Renal cortex interstitium (tissue), 11 donors: ENCODE measurements at regions not wholly inside any gene's neighbourhood (a gene's known extent, or its start where the extent isn't known, plus 50 kb on each side); places are given as distances from the start of the nearest gene placed in this dataset.

ENCODE experiments used
- DNase-seq, 11 donors: peaks; one replicate each; pipeline ENCODE4 v3.0.0-alpha.2; 2013; ENCODE audit warnings: low read depth in 9 of 11, low spot score in 4 of 11; ENCODE audit errors: extremely low read depth in 1 of 11

- no peak for DNase-seq
Observed at GRCh38 chr1:10848109-10848684, 51.8 kb upstream of the CASZ1 start.

- DNase-seq = no peak
Observed at GRCh38 chr1:10850026-10850425, 53.6 kb upstream of the CASZ1 start.

DNA sequence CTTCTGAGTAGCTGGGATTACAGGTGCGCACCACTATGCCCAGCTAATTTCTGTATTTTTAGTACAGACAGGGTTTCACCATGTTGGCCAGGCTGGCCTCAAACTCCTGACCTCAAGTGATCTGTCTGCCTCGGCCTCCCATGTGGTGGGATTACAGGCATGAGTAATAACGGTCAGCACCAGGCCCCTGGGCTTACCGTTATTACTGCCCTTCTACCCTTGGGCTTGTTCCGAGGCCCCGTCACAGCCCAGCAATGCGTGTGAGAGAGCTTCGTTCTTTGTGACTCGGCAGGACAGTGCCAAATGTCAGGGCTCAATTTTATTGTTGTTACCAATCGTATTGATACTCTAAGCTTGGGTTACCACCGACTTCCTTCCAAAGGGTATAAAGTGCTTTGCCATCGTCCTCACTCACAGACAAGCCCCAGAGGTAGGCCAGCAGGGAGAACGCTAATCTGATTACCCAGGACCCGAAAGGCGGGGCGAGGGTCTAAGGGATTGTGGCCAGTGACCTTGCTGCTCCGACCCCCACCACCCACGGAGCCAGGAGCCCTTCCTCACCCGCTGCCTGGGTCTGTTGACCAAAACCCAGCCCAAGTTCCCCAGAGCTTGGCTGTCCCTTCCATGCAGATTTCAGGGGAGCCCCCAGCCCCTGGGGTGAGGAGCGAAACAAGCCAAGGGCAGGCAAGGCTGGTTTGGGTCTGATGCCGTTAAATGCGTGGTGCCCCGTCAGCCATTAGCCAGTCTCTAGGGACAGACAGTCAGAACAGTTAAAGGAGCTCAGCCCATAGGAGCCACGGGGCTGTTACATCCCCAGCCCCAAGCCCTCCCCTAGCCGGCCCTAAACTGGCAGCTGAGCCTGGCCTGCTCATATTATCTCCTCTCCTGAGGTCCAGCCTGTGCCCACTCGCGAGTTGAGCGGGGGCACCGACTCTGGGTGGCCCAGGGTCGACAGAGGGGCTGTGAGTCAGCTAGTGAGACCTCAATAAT lies 54.9 kb upstream of the CASZ1 start:
- no peak for DNase-seq

GRCh38 chr1:10852018-10852417 lies 55.6 kb upstream of the CASZ1 start:
- DNase-seq = no peak

- DNase-seq = no peak
Observed at GRCh38 chr1:10852486-10852885, 56.0 kb upstream of the CASZ1 start.

DNA sequence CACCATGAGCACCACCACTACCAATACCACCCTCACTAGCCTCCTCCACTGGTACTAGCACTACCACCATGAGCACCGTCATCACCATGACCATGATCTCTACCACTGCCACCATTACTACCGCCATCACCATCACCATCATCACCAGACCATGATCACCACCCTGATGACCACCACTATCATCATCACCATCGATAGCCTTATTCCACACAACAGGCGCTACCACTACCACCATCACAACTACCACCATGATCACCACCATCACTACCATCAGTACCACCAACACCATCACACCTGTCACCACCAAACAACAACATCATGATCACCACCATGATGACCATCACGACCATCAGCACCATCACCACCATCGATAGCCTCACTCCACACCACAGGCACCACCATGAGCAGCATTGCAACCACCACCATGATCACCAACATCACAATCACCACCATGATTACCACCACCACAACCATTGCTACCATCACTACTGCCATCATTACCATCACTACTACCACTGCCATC lies 56.6 kb upstream of the CASZ1 start:
- DNase-seq = no peak

DNA sequence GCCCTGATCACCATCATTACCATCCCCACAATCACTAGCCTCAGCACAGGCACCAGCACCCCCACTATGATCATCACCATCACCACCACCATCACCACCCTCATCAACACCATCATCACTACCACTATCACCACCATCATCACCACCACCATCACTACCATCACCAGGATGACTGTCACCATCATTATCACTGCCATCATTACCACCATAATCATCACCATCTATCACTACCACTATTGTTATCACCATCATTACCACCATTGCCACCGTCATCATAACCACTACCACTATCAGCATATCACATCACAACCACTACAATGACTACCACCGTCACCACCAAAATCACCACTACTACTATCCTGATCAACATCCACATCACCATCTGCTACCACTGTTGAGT lies 57.3 kb upstream of the CASZ1 start:
- no peak for DNase-seq

DNA sequence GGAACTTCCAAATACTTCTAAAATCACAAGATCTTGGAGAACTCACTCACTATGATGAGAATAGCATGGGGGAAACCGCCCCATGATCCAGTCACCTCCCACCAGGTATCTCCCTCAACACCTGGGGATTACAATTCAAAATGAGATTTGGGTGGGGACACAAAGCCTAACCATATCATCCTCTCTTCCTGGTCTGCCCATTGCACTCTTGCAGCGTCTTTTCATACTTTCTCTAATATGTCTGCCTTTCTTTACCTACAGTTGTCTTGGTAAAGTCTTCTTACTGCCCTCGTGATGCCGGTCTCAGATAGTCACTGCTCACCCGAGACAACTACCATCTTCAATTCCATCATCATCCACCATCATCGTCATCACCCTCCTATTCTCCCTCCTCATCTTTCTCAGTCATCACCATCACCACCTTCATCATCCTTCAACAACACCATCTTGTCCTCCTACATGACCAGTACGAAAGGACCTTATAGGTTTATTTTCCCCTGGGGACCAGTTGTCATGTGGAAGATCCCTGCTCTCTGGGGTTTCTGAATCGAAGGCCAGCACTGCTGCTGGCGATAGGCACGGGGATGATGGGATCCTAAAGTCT lies 58.5 kb upstream of the CASZ1 start:
- DNase-seq = no peak

GRCh38 chr1:10856176-10856683 lies 59.8 kb upstream of the CASZ1 start:
- no peak for DNase-seq

GRCh38 chr1:10856863-10857598 lies 60.6 kb upstream of the CASZ1 start:
- DNase-seq = no peak

DNA sequence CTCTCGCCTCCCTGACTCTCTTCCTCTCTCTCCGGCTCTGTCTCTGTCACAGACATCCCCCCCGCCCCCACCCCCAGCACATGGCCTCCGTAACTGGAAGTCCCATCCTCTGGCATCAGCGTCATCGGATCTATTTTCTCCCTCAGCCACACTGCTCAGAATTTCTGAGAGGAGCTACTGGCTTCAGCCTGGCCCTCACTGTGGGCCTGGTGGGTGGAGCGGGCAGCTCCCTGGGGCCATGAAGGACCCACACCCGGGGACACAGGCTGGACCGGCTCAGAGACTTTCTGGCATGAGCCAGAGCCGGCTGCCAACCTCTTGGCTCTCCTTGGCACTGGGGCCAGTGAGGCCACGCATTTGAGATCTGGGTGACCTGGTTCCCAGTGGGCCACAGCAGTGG lies 61.2 kb upstream of the CASZ1 start:
- DNase-seq = no peak

- no peak for DNase-seq
Observed at GRCh38 chr1:10860218-10860617, 63.8 kb upstream of the CASZ1 start.

DNA sequence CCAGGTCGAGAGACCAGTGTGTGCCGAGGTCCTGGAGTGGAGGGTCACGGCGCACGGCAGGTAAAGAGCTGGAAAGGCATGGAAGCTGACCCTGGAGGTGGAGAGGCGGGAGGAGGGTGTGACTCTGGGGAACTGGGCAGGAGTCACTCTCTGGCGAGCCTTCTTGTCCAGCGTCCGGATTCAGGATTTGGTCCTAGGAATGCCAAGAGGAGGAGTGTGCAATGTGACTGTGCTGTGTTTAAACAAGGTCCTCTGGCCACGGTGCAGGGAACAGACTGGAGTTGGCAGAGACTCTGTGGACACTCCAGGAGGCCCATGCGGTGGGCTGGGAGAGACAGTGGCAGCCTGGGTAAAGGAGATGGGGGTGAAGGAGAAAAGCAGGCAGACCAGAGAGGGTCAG lies 64.2 kb upstream of the CASZ1 start:
- no peak for DNase-seq

DNA sequence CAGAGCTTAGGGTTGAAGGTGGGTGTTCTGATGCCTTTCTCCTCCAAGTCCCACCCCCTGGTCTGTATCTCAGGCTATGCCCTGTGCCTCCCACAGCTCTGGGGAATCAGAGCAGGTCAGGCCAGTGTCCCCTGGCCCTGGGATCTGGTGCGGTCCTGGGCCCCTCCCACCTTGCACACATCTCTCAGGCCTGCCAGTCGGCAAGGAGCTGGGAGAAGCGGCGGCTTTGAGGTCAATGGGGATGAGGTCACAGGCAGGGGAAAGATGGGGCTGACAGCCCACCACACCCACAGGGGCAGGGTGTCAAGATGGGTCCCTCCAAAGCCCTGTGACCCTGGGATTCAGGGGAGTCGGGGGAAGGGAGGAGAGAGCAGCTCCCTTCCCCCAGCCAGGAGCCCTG lies 65.4 kb upstream of the CASZ1 start:
- no peak for DNase-seq

- DNase-seq = no peak
Observed at GRCh38 chr1:10862743-10863335, 66.4 kb upstream of the CASZ1 start.

GRCh38 chr1:10863886-10864285 lies 67.4 kb upstream of the CASZ1 start:
- no peak for DNase-seq

GRCh38 chr1:10864776-10865175 lies 68.3 kb upstream of the CASZ1 start:
- DNase-seq = no peak

DNA sequence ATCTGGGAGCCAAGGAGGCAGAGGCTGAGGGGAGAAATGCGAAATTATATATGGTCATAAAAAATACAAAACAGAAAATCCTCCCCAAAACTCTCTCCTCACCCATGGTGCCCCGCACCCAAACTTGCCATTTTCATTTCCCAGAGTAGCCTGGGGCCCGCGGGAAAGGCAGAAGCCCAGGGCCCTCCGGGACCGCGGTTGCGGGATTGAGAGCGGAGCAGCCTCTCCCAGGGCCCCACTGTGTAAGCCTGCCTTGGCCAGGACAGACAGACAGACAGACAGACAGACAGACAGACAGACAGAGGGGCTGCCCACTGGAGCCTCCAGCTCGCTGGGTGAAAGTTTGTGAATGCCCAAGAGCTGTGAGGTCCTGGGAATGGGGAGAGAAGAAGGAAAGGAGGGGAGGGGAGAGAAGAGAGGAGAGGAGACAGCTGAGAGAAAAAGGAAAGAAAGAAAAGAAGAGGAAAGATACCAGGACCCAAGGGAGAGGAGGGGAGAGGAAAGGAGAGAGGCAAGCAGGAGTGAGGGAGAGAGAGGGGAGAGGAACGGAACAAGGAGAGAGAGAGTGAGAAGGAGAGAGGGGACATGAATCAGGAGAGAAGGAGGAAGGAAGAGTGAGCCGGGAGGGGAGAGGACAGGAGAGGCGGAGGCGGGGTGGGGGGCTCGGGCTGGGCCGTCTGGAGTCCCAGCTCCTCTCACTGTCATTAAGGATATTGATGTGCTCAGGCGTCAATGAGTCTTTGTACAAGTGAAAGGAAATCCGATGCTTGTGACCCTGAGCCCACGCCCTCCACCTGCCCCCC lies 69.3 kb upstream of the CASZ1 start:
- no peak for DNase-seq
